GM18498 (cell line): ENCODE measurements at regions not wholly inside any gene's neighbourhood (a gene's known extent, or its start where the extent isn't known, plus 50 kb on each side); places are given as distances from the start of the nearest gene placed in this dataset.
"Not testable (repeated sequence)": the region's sequence is repeated elsewhere in the genome, so short reads cannot be mapped to it uniquely, and the experiment has no call there.

Experiments used
- ATAC-seq: cut with Tn5 transposase; IDR thresholded peaks from one replicate; pipeline ENCODE4 v1.9.1; 2021; ENCODE audit warnings: mild to moderate bottlenecking, moderate library complexity; ENCODE audit not compliant: unreplicated experiment

DNA sequence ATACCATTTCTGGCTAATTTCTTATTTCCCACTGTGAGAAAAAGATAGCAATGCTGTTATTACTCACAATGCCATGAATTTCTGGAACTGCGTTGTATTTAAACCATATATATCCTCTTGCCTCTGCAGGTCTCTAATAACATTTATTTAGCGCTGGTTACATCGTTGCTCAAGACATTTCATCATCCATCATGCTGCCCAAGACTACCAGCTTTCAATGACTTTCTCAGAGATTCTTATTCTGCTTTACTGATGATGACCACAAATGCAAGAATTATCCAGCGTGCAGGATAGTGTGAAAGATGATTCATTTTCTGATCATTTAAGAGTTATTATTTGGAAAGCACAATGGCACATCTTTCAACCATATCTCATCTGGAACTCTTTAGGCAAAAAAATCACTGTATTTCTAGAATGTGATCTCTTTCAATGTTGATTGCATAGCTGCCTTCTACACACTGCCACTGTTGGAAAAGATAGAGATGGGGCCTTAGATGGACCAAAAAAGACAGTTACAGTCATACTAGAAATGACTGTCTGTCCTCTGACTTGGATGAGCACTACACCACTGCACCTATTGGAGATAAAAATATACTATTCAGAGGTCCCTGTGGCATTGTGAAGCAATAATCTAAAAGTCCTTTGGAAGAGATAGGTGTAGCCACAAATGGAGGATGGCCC, 716.1 kb downstream of the NSUN3 start:
- ATAC-seq, result no peak

- ATAC-seq, result no peak
Observed at GRCh38 chr3:94779699-94780098, 716.8 kb downstream of the NSUN3 start.

GRCh38 chr3:94784274-94784673, 721.4 kb downstream of the NSUN3 start:
- ATAC-seq, result no peak

- no peak for ATAC-seq
Observed at GRCh38 chr3:94787066-94787465, 724.2 kb downstream of the NSUN3 start.

DNA sequence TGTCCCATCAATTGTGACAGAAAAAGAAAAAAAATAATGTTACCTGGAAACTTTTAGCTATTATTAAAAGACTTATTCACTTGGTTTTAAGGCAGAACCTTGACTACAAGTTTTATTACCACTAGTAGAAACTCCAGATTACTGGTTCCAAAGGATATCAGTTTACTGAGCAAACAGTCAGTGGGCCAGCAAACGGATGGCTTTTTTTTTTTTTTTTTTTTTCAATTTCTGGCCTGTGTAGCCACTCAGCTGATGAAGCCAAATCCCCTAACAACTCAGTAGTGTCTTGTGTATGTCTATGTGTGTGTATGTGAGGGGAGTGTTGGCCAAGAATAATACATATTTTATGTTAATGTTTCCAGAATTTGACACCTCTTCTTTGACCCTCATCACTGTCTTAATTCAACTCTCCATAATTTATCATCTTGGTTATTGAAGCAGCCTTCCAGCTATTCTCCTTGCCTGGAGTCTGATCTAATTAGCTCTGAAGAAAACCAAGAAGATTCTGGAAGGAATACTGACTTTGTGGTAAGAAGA, 724.9 kb downstream of the NSUN3 start:
- no peak for ATAC-seq

DNA sequence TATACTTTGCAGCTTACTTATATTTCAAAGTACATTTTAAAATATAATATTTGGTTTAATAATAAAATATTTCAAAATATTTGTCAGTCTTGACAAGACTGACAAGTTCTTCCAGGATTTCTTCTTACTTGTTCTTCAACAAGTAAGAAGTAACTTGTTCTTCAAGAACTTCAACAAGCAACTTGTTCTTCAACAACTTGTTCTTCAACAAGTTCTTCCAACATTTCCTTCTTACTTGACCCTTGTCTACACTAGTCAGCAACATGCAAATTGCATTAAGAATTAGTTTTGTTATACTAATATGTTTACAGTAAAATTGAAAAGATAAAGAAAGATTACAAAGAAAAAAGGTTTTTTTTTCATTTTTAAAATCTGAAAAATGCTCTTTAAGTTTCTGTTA, 731.7 kb downstream of the NSUN3 start:
- ATAC-seq, result no peak

GRCh38 chr3:94799420-94800060, 736.7 kb downstream of the NSUN3 start:
- no peak for ATAC-seq

- no peak for ATAC-seq
Observed at GRCh38 chr3:94811836-94812235, 749.0 kb downstream of the NSUN3 start.

GRCh38 chr3:94821241-94821640, 758.4 kb downstream of the NSUN3 start:
- no peak for ATAC-seq

DNA sequence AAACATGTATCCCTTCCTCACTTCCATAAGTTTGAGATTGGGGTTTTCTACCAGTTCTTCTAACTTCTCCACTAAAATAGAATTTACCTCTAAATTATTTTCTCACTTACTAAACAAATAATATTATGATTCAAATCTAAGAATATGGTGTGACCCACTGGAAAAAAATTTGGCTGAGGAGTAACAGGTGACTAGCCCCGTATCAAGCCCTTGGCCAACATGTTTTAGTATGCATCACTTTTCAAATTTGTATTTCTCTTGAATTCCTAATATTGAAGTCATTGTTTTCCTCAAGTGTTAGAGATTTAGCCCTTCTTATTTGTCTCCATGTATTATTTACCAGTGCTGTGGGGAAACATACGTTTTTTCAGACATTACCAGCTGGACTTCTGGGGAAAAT, 759.4 kb downstream of the NSUN3 start:
- no peak for ATAC-seq

DNA sequence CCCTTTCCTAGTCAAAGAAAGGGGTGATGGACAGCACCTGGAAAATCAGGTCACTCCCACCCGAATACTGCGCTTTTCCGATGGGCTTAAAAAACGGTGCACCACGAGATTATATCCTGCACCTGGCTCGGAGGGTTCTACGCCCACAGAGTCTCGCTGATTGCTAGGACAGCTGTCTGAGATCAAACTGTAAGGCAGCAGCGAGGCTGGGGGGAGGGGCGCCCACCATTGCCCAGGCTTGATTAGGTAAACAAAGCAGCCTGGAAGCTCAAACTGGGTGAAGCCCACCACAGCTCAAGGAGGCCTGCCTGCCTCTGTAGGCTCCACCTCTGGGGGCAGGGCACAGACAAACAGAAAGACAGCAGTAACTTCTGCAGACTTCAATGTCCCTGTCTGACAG, 783.4 kb downstream of the NSUN3 start:
- not testable (repeated sequence) for ATAC-seq

GRCh38 chr3:94862703-94863102, 799.8 kb downstream of the NSUN3 start:
- ATAC-seq, result peak; percentile 73

- no peak for ATAC-seq
Observed at GRCh38 chr3:94869059-94869547, 806.2 kb downstream of the NSUN3 start.

- ATAC-seq, result no peak
Observed at GRCh38 chr3:94873751-94874150, 810.9 kb downstream of the NSUN3 start.

DNA sequence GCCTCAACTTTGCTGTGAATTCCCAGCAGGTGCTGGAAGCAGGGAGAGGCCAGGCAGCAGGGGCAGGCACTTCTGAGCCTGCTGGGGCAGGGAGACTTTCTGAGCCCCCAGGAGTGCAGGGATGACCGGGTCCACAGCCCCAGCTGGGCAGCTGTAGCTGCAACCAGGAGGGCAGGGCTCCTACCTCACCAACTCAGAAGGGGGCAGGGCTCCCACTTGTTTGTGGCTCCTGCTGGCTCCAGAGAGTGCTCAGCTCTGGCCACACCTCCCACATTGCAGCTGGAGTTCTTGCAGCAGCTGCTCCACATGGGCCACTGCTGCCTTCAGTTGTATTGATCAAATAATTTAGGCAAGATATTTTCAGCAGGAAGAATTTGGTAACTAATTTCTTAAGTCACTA, 812.3 kb downstream of the NSUN3 start:
- no peak for ATAC-seq

GRCh38 chr3:94887065-94887464, 824.2 kb downstream of the NSUN3 start:
- ATAC-seq, result no peak

- no peak for ATAC-seq
Observed at GRCh38 chr3:94896994-94897393, 834.1 kb downstream of the NSUN3 start.

GRCh38 chr3:94904156-94904674, 841.4 kb downstream of the NSUN3 start:
- ATAC-seq, result no peak

DNA sequence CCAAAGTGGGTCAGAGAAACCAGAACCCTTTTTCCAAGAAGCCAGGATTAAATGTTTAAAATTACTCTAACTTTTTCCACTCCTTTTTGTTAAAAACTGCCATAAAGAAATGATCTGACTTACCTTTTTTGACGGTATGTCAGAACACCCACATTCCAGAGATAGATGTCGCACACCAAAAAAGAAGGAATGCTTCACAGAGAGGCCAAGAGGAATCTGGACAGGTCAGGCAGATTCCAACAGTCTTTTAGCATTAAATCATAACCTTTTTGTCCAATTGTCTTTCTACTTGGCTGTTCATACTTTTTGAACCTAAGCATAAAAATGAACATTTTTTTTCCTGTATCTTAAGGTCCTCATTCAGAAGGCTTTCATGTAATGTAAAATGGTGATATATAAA, 846.9 kb downstream of the NSUN3 start:
- ATAC-seq, result no peak

DNA sequence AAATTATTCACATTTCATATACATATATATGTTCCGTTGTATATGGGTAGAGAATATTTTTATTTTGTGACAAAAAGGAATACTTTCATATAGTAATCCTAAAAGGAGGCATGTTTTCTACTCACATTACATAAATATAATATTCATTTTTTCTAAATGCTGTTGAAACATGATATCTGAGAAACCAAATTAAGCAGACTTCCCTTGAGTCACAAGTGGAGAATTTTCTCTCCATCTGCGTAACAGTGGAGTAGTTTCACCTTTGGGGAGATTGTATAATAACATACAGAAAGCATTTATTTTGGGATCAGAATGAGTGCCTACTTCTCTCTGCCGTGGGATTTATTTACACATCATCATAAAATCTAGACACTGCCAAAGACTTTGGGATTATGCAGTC, 849.8 kb downstream of the NSUN3 start:
- no peak for ATAC-seq

GRCh38 chr3:94927175-94927574, 864.3 kb downstream of the NSUN3 start:
- no peak for ATAC-seq

DNA sequence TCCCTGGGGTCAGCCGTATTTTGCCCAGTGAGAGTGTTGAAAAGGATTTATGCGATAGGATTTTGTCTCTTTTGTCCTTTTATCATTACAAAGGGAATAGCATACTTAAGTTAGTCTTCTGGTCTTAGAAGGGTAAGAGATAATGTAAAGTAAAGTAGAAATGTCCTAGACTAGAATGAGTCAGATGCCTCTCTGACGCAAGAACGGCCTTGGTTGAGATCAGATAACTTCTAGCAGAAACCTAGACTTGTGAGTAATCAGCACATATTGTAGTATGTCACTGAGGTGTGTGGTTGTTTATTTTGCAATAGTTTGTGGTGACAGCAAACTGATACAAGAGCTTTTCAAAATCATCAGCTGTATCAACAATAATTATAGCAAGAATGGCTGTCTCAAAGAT, 866.1 kb downstream of the NSUN3 start:
- no peak for ATAC-seq
